HEK293 (cell line): ENCODE measurements at regions not wholly inside any gene's neighbourhood (a gene's known extent, or its start where the extent isn't known, plus 50 kb on each side); places are given as distances from the start of the nearest gene placed in this dataset.

Experiments
- CTCF ChIA-PET: fragments of 350-600 bp; formaldehyde crosslinking; extraction: SDS; loops from one replicate; lab custom pipeline; 2021; ENCODE audit warnings: antibody characterized with exemption; lab: Yijun Ruan, JAX
- POLR2A ChIA-PET: fragments of 300-600 bp; formaldehyde crosslinking; extraction: SDS; loops from one replicate; lab custom pipeline; 2020; ENCODE audit warnings: antibody characterized with exemption, inconsistent platforms; lab: Yijun Ruan, JAX
- H3K27ac ChIP-seq: fragments of 200-500 bp; sonication (Bioruptor generic); 2 replicates; pipeline ENCODE4 v1.5.1; 2014; ENCODE audit warnings: low read depth, low read length, control low read depth, inconsistent platforms; ENCODE audit errors: extremely low read depth
- H3K36me3 ChIP-seq, 2 experiments: fragments of 200-500 bp in 1 of 2; sonication (Bioruptor generic) in 1 of 2; 1 replicate in 1 of 2; 2 replicates in 1 of 2; pipeline ENCODE4 v1.5.1; 2014 to 2017; ENCODE audit warnings: inconsistent platforms in 2 of 2, low read length in 2 of 2; ENCODE audit not compliant: control insufficient read depth in 2 of 2, insufficient read depth in 1 of 2
- H3K4me1 ChIP-seq: fragments of 200-500 bp; sonication (Bioruptor generic); 2 replicates; pipeline ENCODE4 v1.5.1; 2014; ENCODE audit warnings: mild to moderate bottlenecking, low read length, inconsistent platforms; ENCODE audit not compliant: control insufficient read depth, insufficient read depth
- H3K4me3 ChIP-seq: 2 replicates; pipeline ENCODE4 v1.5.1; 2011; ENCODE audit warnings: low read depth, mild to moderate bottlenecking, control low read depth, low read length, moderate library complexity
- H3K9me3 ChIP-seq: fragments of 200-500 bp; sonication (Bioruptor generic); 2 replicates; pipeline ENCODE4 v1.5.1; 2014; ENCODE audit warnings: low read depth, low read length, inconsistent platforms; ENCODE audit not compliant: control insufficient read depth, insufficient read depth
- EGR2 ChIP-seq: fragments of 450-650 bp; formaldehyde crosslinking; IDR thresholded peaks from 2 replicates; pipeline ENCODE4 v1.5.1; 2016; ENCODE audit warnings: low read depth, missing biosample characterization, missing genetic modification characterization
- HOXC10 ChIP-seq: sonication (generic); formaldehyde crosslinking; IDR thresholded peaks from 2 replicates; pipeline ENCODE4 v1.8.1; 2023; ENCODE audit warnings: mild to moderate bottlenecking, missing genetic modification reagents
- HOXD13 ChIP-seq: sonication (generic); formaldehyde crosslinking; IDR thresholded peaks from 2 replicates; pipeline ENCODE4 v1.8.0; 2022; ENCODE audit warnings: missing genetic modification reagents, borderline replicate concordance
- SP3 ChIP-seq: fragments of 450-650 bp; formaldehyde crosslinking; IDR thresholded peaks from 2 replicates; pipeline ENCODE4 v1.5.1; 2016; ENCODE audit warnings: missing biosample characterization, missing genetic modification characterization
- SP7 ChIP-seq: fragments of 450-650 bp; formaldehyde crosslinking; IDR thresholded peaks from 2 replicates; pipeline ENCODE4 v1.5.1; 2016; ENCODE audit warnings: missing biosample characterization, missing genetic modification characterization
- ZFP41 ChIP-seq: fragments of 450-650 bp; formaldehyde crosslinking; IDR thresholded peaks from 2 replicates; pipeline ENCODE4 v1.5.1; 2016; ENCODE audit warnings: missing biosample characterization, missing genetic modification characterization, borderline replicate concordance
- ZNF114 ChIP-seq: fragments of 450-650 bp; formaldehyde crosslinking; IDR thresholded peaks from 2 replicates; pipeline ENCODE4 v1.5.0; 2017; ENCODE audit warnings: missing biosample characterization, missing genetic modification characterization
- ZNF175 ChIP-seq: fragments of 450-650 bp; formaldehyde crosslinking; IDR thresholded peaks from 2 replicates; pipeline ENCODE4 v1.5.1; 2016; ENCODE audit warnings: missing biosample characterization, missing genetic modification characterization
- ZNF184 ChIP-seq: fragments of 450-650 bp; IDR thresholded peaks from 2 replicates; pipeline ENCODE4 v1.5.1; 2018; ENCODE audit warnings: missing biosample characterization, mild to moderate bottlenecking, missing genetic modification characterization
- ZNF266 ChIP-seq: fragments of 450-650 bp; formaldehyde crosslinking; IDR thresholded peaks from 2 replicates; pipeline ENCODE4 v1.5.1; 2016; ENCODE audit warnings: missing biosample characterization, missing genetic modification characterization, low read depth
- ZNF350 ChIP-seq: fragments of 450-650 bp; formaldehyde crosslinking; IDR thresholded peaks from 2 replicates; pipeline ENCODE4 v1.5.0; 2017; ENCODE audit warnings: missing biosample characterization, mild to moderate bottlenecking, missing genetic modification characterization
- ZNF354C ChIP-seq: fragments of 450-650 bp; formaldehyde crosslinking; IDR thresholded peaks from 2 replicates; pipeline ENCODE4 v1.5.1; 2016; ENCODE audit warnings: missing biosample characterization, missing genetic modification characterization, low read depth, borderline replicate concordance
- ZNF37A ChIP-seq: fragments of 450-650 bp; IDR thresholded peaks from 2 replicates; pipeline ENCODE4 v1.5.1; 2018; ENCODE audit warnings: missing biosample characterization, missing genetic modification characterization
- ZNF514 ChIP-seq: fragments of 450-650 bp; formaldehyde crosslinking; IDR thresholded peaks from 2 replicates; pipeline ENCODE4 v1.5.1; 2016; ENCODE audit warnings: missing biosample characterization, missing genetic modification characterization
- ZNF549 ChIP-seq: fragments of 450-650 bp; IDR thresholded peaks from 2 replicates; pipeline ENCODE4 v1.5.1; 2018; ENCODE audit warnings: missing biosample characterization, missing genetic modification characterization, mild to moderate bottlenecking, inconsistent platforms, moderate library complexity
- ZNF555 ChIP-seq: fragments of 450-650 bp; formaldehyde crosslinking; conservative IDR thresholded peaks from 2 replicates; pipeline ENCODE4 v1.5.1; 2017; ENCODE audit warnings: missing biosample characterization, mild to moderate bottlenecking, missing genetic modification characterization, inconsistent platforms
- ZNF660 ChIP-seq: fragments of 450-650 bp; IDR thresholded peaks from 2 replicates; pipeline ENCODE4 v1.5.1; 2018; ENCODE audit warnings: missing biosample characterization, mild to moderate bottlenecking, missing genetic modification characterization
- ZNF777 ChIP-seq: fragments of 450-650 bp; formaldehyde crosslinking; IDR thresholded peaks from 2 replicates; pipeline ENCODE4 v1.5.1; 2017; ENCODE audit warnings: missing biosample characterization, missing genetic modification characterization, borderline replicate concordance
- TF ChIP-seq, protein P1 (sequence below): fragments of 450-650 bp; formaldehyde crosslinking; IDR thresholded peaks from 2 replicates; pipeline ENCODE4 v1.5.1; 2016; ENCODE audit warnings: missing biosample characterization, missing genetic modification characterization
- TF ChIP-seq, protein P2 (sequence below): fragments of 450-650 bp; formaldehyde crosslinking; IDR thresholded peaks from 2 replicates; pipeline ENCODE4 v1.5.1; 2017; ENCODE audit warnings: missing biosample characterization, mild to moderate bottlenecking, missing genetic modification characterization, moderate library complexity

DNA sequence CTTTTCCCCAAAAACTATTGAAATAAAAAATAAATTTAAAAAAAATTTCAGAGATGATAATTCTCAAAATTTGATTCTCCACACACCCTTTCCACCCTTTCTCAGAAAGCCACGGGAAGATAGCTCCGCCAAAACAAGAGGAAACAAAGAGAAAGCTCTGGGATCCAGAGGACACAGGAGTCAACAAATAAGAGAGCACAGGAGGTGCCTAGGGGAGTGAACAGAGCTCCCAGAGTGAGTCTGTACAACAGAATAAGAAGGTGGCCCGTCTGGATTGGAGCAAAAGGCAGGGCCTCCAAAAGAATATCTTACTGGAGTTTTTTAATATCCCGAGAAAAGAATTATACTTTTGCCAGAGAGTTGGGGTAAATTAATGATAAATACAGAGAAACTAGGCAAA, 96.3 kb upstream of the DRD2 start:
- ChIA-PET CTCF (no interaction called here), POLR2A (no interaction called here)
- TF ChIP-seq ZNF266 (no peak), ZNF660 (tag by site-specific recombination) (no peak)
- TF ChIP-seq, protein P1, sequence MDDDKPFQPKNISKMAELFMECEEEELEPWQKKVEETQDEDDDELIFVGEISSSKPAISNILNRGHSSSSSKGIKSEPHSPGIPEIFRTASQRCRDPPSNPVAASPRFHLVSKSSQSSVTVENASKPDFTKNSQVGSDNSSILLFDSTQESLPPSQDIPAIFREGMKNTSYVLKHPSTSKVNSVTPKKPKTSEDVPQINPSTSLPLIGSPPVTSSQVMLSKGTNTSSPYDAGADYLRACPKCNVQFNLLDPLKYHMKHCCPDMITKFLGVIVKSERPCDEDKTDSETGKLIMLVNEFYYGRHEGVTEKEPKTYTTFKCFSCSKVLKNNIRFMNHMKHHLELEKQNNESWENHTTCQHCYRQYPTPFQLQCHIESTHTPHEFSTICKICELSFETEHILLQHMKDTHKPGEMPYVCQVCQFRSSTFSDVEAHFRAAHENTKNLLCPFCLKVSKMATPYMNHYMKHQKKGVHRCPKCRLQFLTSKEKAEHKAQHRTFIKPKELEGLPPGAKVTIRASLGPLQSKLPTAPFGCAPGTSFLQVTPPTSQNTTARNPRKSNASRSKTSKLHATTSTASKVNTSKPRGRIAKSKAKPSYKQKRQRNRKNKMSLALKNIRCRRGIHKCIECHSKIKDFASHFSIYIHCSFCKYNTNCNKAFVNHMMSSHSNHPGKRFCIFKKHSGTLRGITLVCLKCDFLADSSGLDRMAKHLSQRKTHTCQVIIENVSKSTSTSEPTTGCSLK (tag by site-specific recombination) = no peak
- H3K9me3 ChIP-seq = no peaks in the 10 kb centered on the region
- no peak overlapping the region for H3K27ac ChIP-seq
- no peak overlapping the region for H3K4me3 ChIP-seq
- no peaks in the 10 kb centered on the region for H3K36me3 ChIP-seq
- no peaks in the 10 kb centered on the region for H3K4me1 ChIP-seq

DNA sequence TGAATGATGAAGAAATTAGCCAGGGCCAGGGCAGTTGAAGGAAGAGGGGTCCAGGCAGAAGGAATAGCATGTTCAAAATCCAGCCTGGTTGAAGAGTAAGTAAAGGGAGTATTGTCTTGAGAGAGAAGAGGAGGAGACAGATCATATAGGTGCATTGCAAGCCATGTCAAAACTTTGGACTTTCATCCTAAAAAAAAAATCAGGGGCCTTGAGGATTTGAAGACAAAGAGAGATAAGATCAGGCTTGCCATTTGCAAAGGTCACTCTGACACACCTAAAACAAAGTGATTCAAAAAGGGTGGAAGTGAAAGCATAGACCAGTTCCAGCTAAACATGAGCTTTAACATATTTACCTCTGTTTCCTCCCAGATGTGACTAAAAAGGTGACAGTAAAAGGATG, 95.7 kb upstream of the DRD2 start:
- POLR2A ChIA-PET = no interaction called here
- H3K4me3 ChIP-seq = no peak overlapping the region
- TF ChIP-seq EGR2 (tag by site-specific recombination) (no peak), ZNF175 (no peak), HOXD13 (CRISPR knock-in tag) (no peak), ZNF354C (tag by site-specific recombination) (no peak), ZNF37A (no peak), ZNF514 (no peak), ZNF777 (tag by site-specific recombination) (no peak), ZNF350 (tag by site-specific recombination) (no peak), ZNF555 (tag by site-specific recombination) (no peak), ZNF114 (tag by site-specific recombination) (no peak), ZNF549 (tag by site-specific recombination) (no peak), SP7 (no peak)
- TF ChIP-seq, protein P2, sequence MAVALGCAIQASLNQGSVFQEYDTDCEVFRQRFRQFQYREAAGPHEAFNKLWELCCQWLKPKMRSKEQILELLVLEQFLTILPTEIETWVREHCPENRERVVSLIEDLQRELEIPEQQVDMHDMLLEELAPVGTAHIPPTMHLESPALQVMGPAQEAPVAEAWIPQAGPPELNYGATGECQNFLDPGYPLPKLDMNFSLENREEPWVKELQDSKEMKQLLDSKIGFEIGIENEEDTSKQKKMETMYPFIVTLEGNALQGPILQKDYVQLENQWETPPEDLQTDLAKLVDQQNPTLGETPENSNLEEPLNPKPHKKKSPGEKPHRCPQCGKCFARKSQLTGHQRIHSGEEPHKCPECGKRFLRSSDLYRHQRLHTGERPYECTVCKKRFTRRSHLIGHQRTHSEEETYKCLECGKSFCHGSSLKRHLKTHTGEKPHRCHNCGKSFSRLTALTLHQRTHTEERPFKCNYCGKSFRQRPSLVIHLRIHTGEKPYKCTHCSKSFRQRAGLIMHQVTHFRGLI (tag by site-specific recombination) = no peak
- H3K27ac ChIP-seq = no peak overlapping the region
- no peaks in the 10 kb centered on the region for H3K4me1 ChIP-seq
- CTCF ChIA-PET = no interaction called here
- H3K9me3 ChIP-seq = no peaks in the 10 kb centered on the region
- no peaks in the 10 kb centered on the region for H3K36me3 ChIP-seq

DNA sequence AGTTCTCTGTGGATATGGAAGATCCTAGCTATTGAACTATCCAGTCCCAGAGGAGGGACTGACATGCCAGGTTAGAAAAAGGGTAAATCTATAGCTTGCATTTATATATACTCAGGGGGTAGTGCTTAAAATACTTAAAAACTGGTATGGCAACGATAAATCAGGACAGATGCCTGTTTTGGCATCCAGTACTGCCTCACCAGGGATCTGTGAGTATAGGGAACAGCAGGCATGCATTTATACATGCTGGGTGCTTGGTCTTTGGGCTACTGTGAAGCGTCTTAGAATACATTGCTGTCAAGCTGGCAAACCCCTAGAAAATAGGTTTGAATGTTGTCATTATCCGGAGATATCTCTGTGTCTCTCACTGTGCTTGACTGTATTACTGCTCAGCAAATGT, 94.2 kb upstream of the DRD2 start:
- Histone ChIP-seq H3K27ac (no peak overlapping the region), H3K36me3 (no peaks in the 10 kb centered on the region), H3K4me3 (no peak overlapping the region), H3K9me3 (no peaks in the 10 kb centered on the region), H3K4me1 (no peaks in the 10 kb centered on the region)
- ChIA-PET CTCF (interaction anchor here (1.1 to 1.8 kb wide), 2 partner anchors 13 to 37 kb away, joined by 3 to 9 read pairs; no protein-coding TSS in a partner anchor), POLR2A (no interaction called here)
- TF ChIP-seq ZFP41 (tag by site-specific recombination) = no peak
- TF ChIP-seq HOXC10 (CRISPR knock-in tag) = no peak
- no peak for TF ChIP-seq ZNF184 (tag by site-specific recombination)
- no peak for TF ChIP-seq SP3 (tag by site-specific recombination)
